H1 (cell line): ENCODE measurements at regions not wholly inside any gene's neighbourhood (a gene's known extent, or its start where the extent isn't known, plus 50 kb on each side); places are given as distances from the start of the nearest gene placed in this dataset.

ENCODE experiments used
- CTCF ChIA-PET: fragments of 300-600 bp; sonication (Branson Sonifier 250); formaldehyde crosslinking; loops from one replicate; lab custom pipeline; 2021; ENCODE audit not compliant: partially characterized antibody; lab: Charles Lee
- POLR2A ChIA-PET: fragments of 300-600 bp; sonication (Branson Sonifier 250); formaldehyde crosslinking; loops from one replicate; lab custom pipeline; 2021; ENCODE audit warnings: inconsistent platforms; ENCODE audit not compliant: partially characterized antibody; lab: Charles Lee
- DNase-seq, 2 experiments: peaks; one replicate each; pipeline versions ENCODE4 v3.0.0 to v3.0.0-alpha.2; 2010 to 2022; ENCODE audit warnings: low spot score in 2 of 2, low read depth in 1 of 2, mixed read lengths in 1 of 2
- FAIRE-seq: peaks from 2 replicates; lab custom pipeline; 2011; peaks lifted over from hg19 to GRCh38; lab: Jason Lieb, UNC
- H2AFZ ChIP-seq: 2 replicates; pipeline ENCODE4 v1.8.1; 2012; ENCODE audit warnings: low read length, inconsistent platforms
- H2AK5ac ChIP-seq: 2 replicates; pipeline ENCODE4 v1.6.1; 2013; ENCODE audit warnings: low read depth, low read length
- H2BK120ac ChIP-seq: replicated peaks from 2 replicates; pipeline ENCODE3; 2013; ENCODE audit warnings: low read depth, low read length, inconsistent platforms
- H2BK12ac ChIP-seq: 2 replicates; pipeline ENCODE4 v1.6.1; 2013; ENCODE audit warnings: low read depth, low read length
- H2BK15ac ChIP-seq: 2 replicates; pipeline ENCODE4 v1.6.1; 2013; ENCODE audit warnings: low read length
- H2BK20ac ChIP-seq: 2 replicates; pipeline ENCODE4 v1.6.1; 2013; ENCODE audit warnings: low read length
- H2BK5ac ChIP-seq: 2 replicates; pipeline ENCODE4 v1.6.1; 2013; ENCODE audit warnings: low read depth, low read length
- H3K14ac ChIP-seq: 2 replicates; pipeline ENCODE4 v1.6.1; 2013; ENCODE audit warnings: inconsistent platforms; ENCODE audit not compliant: insufficient read length
- H3K18ac ChIP-seq: 2 replicates; pipeline ENCODE4 v1.6.1; 2013; ENCODE audit warnings: low read length; ENCODE audit errors: extremely low read depth
- H3K23ac ChIP-seq: 2 replicates; pipeline ENCODE4 v1.6.1; 2013; ENCODE audit warnings: inconsistent platforms; ENCODE audit not compliant: insufficient read length
- H3K23me2 ChIP-seq: 2 replicates; pipeline ENCODE4 v1.6.1; 2013; ENCODE audit warnings: low read depth, low read length
- H3K27ac ChIP-seq: 2 replicates; pipeline ENCODE4 v1.6.1; 2011; ENCODE audit warnings: low read depth, low read length, inconsistent platforms
- H3K27me3 ChIP-seq, 4 experiments: replicated peaks in 1 of 4; 1 replicate in 1 of 4; 2 replicates in 3 of 4; pipeline versions ENCODE4 v1.6.1 to v1.8.1; 2011 to 2013; ENCODE audit warnings: low read length in 3 of 4, mild to moderate bottlenecking in 3 of 4, inconsistent platforms in 2 of 4, mixed read lengths in 2 of 4, moderate library complexity in 1 of 4; ENCODE audit not compliant: control insufficient read depth in 3 of 4, insufficient read depth in 3 of 4; ENCODE audit errors: extremely low read depth in 1 of 4
- H3K36me3 ChIP-seq, 4 experiments: 2 replicates each; pipeline versions ENCODE4 v1.6.1 to v1.8.1; 2011 to 2013; ENCODE audit warnings: mild to moderate bottlenecking in 4 of 4, low read length in 3 of 4, moderate library complexity in 2 of 4, control low read depth in 1 of 4, inconsistent platforms in 1 of 4; ENCODE audit not compliant: insufficient read depth in 4 of 4, control insufficient read depth in 2 of 4
- H3K4ac ChIP-seq: replicated peaks from 2 replicates; pipeline ENCODE3; 2013; ENCODE audit warnings: low read length, low read depth, mixed read lengths, inconsistent platforms; ENCODE audit not compliant: insufficient read length
- H3K4me1 ChIP-seq, 4 experiments: replicated peaks in 1 of 4; 1 replicate in 1 of 4; 2 replicates in 3 of 4; pipeline versions ENCODE4 v1.6.1 to v1.8.1; 2011 to 2013; ENCODE audit warnings: low read length in 3 of 4, inconsistent platforms in 2 of 4, mixed read lengths in 1 of 4; ENCODE audit not compliant: insufficient read depth in 4 of 4, control insufficient read depth in 3 of 4
- H3K4me2 ChIP-seq, 2 experiments: 2 replicates each; pipeline versions ENCODE4 v1.6.1 to v1.8.1; 2011 to 2013; ENCODE audit warnings: low read depth in 2 of 2, low read length in 2 of 2, control low read depth in 1 of 2, inconsistent platforms in 1 of 2, mild to moderate bottlenecking in 1 of 2; ENCODE audit not compliant: insufficient read depth in 1 of 2
- H3K4me3 ChIP-seq, 4 experiments: fragments of 200-600, 300-600 bp in 1 of 4; sonication (generic), shearing (Covaris generic), sonication (Bioruptor Twin) in 1 of 4; 2 replicates each; pipeline versions ENCODE4 v1.5.1 to v1.8.1; 2011 to 2016; ENCODE audit warnings: low read length in 4 of 4, low read depth in 3 of 4, control low read depth in 2 of 4, inconsistent platforms in 2 of 4, mild to moderate bottlenecking in 2 of 4, mixed read lengths in 1 of 4, moderate library complexity in 1 of 4; ENCODE audit not compliant: insufficient read depth in 2 of 4; ENCODE audit errors: extremely low read depth in 1 of 4
- H3K56ac ChIP-seq: replicated peaks from 2 replicates; pipeline ENCODE3; 2013; ENCODE audit warnings: low read depth, mild to moderate bottlenecking, mixed read lengths, low read length, inconsistent platforms; ENCODE audit not compliant: insufficient read length
- H3K79me1 ChIP-seq: 2 replicates; pipeline ENCODE4 v1.6.1; 2013; ENCODE audit warnings: low read depth, low read length, control low read depth
- H3K79me2 ChIP-seq, 2 experiments: 2 replicates each; pipeline versions ENCODE4 v1.6.1 to v1.8.1; 2012 to 2013; ENCODE audit warnings: low read length in 2 of 2, mild to moderate bottlenecking in 2 of 2, inconsistent platforms in 1 of 2; ENCODE audit not compliant: insufficient read depth in 2 of 2, control insufficient read depth in 1 of 2
- H3K9ac ChIP-seq, 4 experiments: replicated peaks in 1 of 4; 1 replicate in 1 of 4; 2 replicates in 3 of 4; pipeline versions ENCODE4 v1.6.1 to v1.8.1; 2011 to 2013; ENCODE audit warnings: low read depth in 3 of 4, low read length in 3 of 4, control low read depth in 2 of 4, mild to moderate bottlenecking in 2 of 4, moderate library complexity in 2 of 4, inconsistent platforms in 1 of 4; ENCODE audit errors: extremely low read depth in 1 of 4
- H3K9me3 ChIP-seq, 2 experiments: 2 replicates each; pipeline versions ENCODE4 v1.6.1 to v1.8.1; 2012 to 2013; ENCODE audit warnings: mild to moderate bottlenecking in 2 of 2, moderate library complexity in 2 of 2, control low read depth in 1 of 2, inconsistent platforms in 1 of 2, low read depth in 1 of 2, low read length in 1 of 2, mixed read lengths in 1 of 2; ENCODE audit not compliant: insufficient read depth in 2 of 2
- H4K20me1 ChIP-seq, 2 experiments: replicated peaks in 1 of 2; 2 replicates each; pipeline versions ENCODE3 to v1.8.1; 2011 to 2013; ENCODE audit warnings: inconsistent platforms in 2 of 2, low read length in 2 of 2, mild to moderate bottlenecking in 1 of 2; ENCODE audit not compliant: insufficient read depth in 2 of 2, control insufficient read depth in 1 of 2
- H4K5ac ChIP-seq: 2 replicates; pipeline ENCODE4 v1.6.1; 2013; ENCODE audit warnings: low read length, low read depth, mixed read lengths, inconsistent platforms; ENCODE audit not compliant: insufficient read length
- H4K8ac ChIP-seq: 2 replicates; pipeline ENCODE4 v1.8.0; 2013; ENCODE audit warnings: mild to moderate bottlenecking, moderate library complexity, low read length, inconsistent platforms; ENCODE audit not compliant: insufficient read depth; ENCODE audit errors: extremely low read depth
- H4K91ac ChIP-seq: replicated peaks from 2 replicates; pipeline ENCODE3; 2013; ENCODE audit warnings: low read length, mixed read lengths, inconsistent platforms; ENCODE audit not compliant: insufficient read length
- ATF3 ChIP-seq: IDR thresholded peaks from 2 replicates; pipeline ENCODE4 v1.6.1; 2011; ENCODE audit warnings: low read depth, mild to moderate bottlenecking, low read length; ENCODE audit not compliant: insufficient read depth
- CBX5 ChIP-seq: fragments of 300-800, 300-1000 bp; sonication (generic); IDR thresholded peaks from 2 replicates; pipeline ENCODE4 v1.7.1; 2016; ENCODE audit warnings: antibody characterized with exemption, low read length, low read depth
- CBX8 ChIP-seq: fragments of 300-800, 300-1000 bp; sonication (generic); IDR thresholded peaks from 2 replicates; pipeline ENCODE4 v1.7.1; 2016; ENCODE audit warnings: low read depth, low read length, borderline replicate concordance
- CHD1 ChIP-seq: IDR thresholded peaks from 2 replicates; pipeline ENCODE4 v1.6.1; 2012; ENCODE audit warnings: low read depth, low read length, improper control_type of control experiment
- FOSL1 ChIP-seq: IDR thresholded peaks from 2 replicates; pipeline ENCODE4 v1.6.1; 2011; ENCODE audit warnings: mild to moderate bottlenecking, low read depth, low read length, moderate library complexity; ENCODE audit not compliant: insufficient read depth
- HDAC2 ChIP-seq, 2 experiments: fragments of 300-600 bp in 1 of 2; sonication (generic) in 1 of 2; IDR thresholded peaks; 2 replicates each; pipeline ENCODE4 v1.6.1; 2011 to 2012; ENCODE audit warnings: low read depth in 2 of 2, low read length in 2 of 2, mild to moderate bottlenecking in 2 of 2, moderate library complexity in 2 of 2, borderline replicate concordance in 1 of 2, inconsistent platforms in 1 of 2
- KDM1A ChIP-seq: fragments of 200-600, 300-600 bp; sonication (generic); IDR thresholded peaks from 2 replicates; pipeline ENCODE4 v1.7.1; 2016; ENCODE audit warnings: mild to moderate bottlenecking, low read length, borderline replicate concordance
- KDM4A ChIP-seq: IDR thresholded peaks from one replicate; pipeline ENCODE4 v1.7.1; 2012; ENCODE audit warnings: low read depth, mild to moderate bottlenecking, moderate library complexity, low read length, inconsistent platforms; ENCODE audit not compliant: severe bottlenecking
- NRF1 ChIP-seq: IDR thresholded peaks from 2 replicates; pipeline ENCODE4 v1.6.1; 2011; ENCODE audit warnings: mild to moderate bottlenecking, low read depth, low read length, improper control_type of control experiment
- POLR2AphosphoS5 ChIP-seq: IDR thresholded peaks from 2 replicates; pipeline ENCODE4 v1.6.1; 2011; ENCODE audit warnings: low read depth, low read length
- SP4 ChIP-seq: IDR thresholded peaks from 2 replicates; pipeline ENCODE4 v1.6.1; 2012; ENCODE audit warnings: low read length, inconsistent platforms
- SRF ChIP-seq: IDR thresholded peaks from 2 replicates; pipeline ENCODE4 v1.6.1; 2011; ENCODE audit warnings: mild to moderate bottlenecking, low read depth, low read length, moderate library complexity
- TAF1 ChIP-seq: IDR thresholded peaks from 2 replicates; pipeline ENCODE4 v1.6.1; 2011; ENCODE audit warnings: mild to moderate bottlenecking, low read depth, low read length
- TAF7 ChIP-seq: optimal IDR thresholded peaks from 2 replicates; pipeline ENCODE3; 2011; ENCODE audit warnings: low read depth, mild to moderate bottlenecking, inconsistent platforms, low read length, moderate library complexity, borderline replicate concordance
- TEAD4 ChIP-seq: IDR thresholded peaks from 2 replicates; pipeline ENCODE4 v1.6.1; 2012; ENCODE audit warnings: low read depth, low read length, inconsistent platforms, mixed read lengths
- WGBS, 2 experiments: shearing (Covaris generic) in 1 of 2; methylation state at CpG; one replicate each; pipeline versions ENCODE4 v1.1.6 to v1.1.7; 2013 to 2015; ENCODE audit warnings: low lambda C conversion rate in 2 of 2, mixed read lengths in 2 of 2, inconsistent platforms in 1 of 2, low coverage in 1 of 2, missing lambda C conversion rate in 1 of 2; ENCODE audit not compliant: insufficient replicate concordance in 2 of 2, insufficient coverage in 1 of 2, insufficient read length in 1 of 2; ENCODE audit errors: extremely low coverage in 1 of 2, missing lambda C conversion rate in 1 of 2; 5-methylcytosine and 5-hydroxymethylcytosine counted together

GRCh38 chr3:13750215-13750614, 129.7 kb downstream of the WNT7A start:
- Histone ChIP-seq H3K79me1 (no peaks in the 10 kb centered on the region), H2BK120ac (no peak overlapping the region), H3K4me3 (no peak overlapping the region), H3K36me3 (no peaks in the 10 kb centered on the region), H3K9ac (no peak overlapping the region), H3K4ac (no peak overlapping the region), H3K23ac (no peak overlapping the region), H3K56ac (no peak overlapping the region), H2BK15ac (no peak overlapping the region), H3K9me3 (peaks cover 4 to 7% of the 10 kb centered on the region in 2 experiments), H4K91ac (no peak overlapping the region), H4K8ac (no peak overlapping the region), H2BK20ac (no peak overlapping the region), H2AFZ (no peak overlapping the region), H3K79me2 (no peaks in the 10 kb centered on the region), H3K23me2 (0 out of 2 replicates have a peak, but pooled peaks cover 2% of the 10 kb centered on the region), H3K18ac (no peak overlapping the region), H3K4me1 (no peaks in the 10 kb centered on the region), H4K5ac (no peak overlapping the region), H2BK5ac (no peak overlapping the region), H4K20me1 (peaks cover 0 to 2% of the 10 kb centered on the region in 2 experiments), H3K27me3 (no peaks in the 10 kb centered on the region), H2AK5ac (no peak overlapping the region), H3K27ac (no peak overlapping the region), H3K4me2 (no peak overlapping the region), H2BK12ac (no peak overlapping the region), H3K14ac (no peak overlapping the region)
- 86% methylated on average over 5 of the region's 5 CpGs; no CpG with 5 or more reads in 1 of the 2 experiments for WGBS, 2 experiments
- ChIA-PET CTCF (interaction anchor here (0.7 to 1.5 kb wide), 4 partner anchors 10 to 89 kb away, joined by 3 to 6 read pairs (median 3); no protein-coding TSS in a partner anchor), POLR2A (no interaction called here)
- FAIRE-seq (no peak), DNase-seq (no peak)
- no peak for TF ChIP-seq SP4
- TF ChIP-seq KDM1A, result no peak
- no peak for TF ChIP-seq TAF1
- TF ChIP-seq HDAC2 (IDR thresholded peaks at IDR 0.05; ENCODE audit: borderline replicate concordance in 1 of 2, low read depth in 2 of 2, low read length in 2 of 2), result no peak
- TF ChIP-seq KDM4A, result no peak
- no peak for TF ChIP-seq CBX8
- TF ChIP-seq CBX5, result no peak
- no peak for TF ChIP-seq NRF1
- no peak for TF ChIP-seq TAF7
- TF ChIP-seq FOSL1, result no peak
- TF ChIP-seq POLR2AphosphoS5, result no peak
- TF ChIP-seq TEAD4, result no peak
- no peak for TF ChIP-seq SRF
- TF ChIP-seq CHD1, result no peak
- TF ChIP-seq ATF3, result no peak
